ENCODE measurements at regions not wholly inside any gene's neighbourhood (a gene's known extent, or its start where the extent isn't known, plus 50 kb on each side); places are given as distances from the start of the nearest gene placed in this dataset.
A peak's percentile ranks its signal among the peaks of the same experiment; 100 is the strongest.

DNA sequence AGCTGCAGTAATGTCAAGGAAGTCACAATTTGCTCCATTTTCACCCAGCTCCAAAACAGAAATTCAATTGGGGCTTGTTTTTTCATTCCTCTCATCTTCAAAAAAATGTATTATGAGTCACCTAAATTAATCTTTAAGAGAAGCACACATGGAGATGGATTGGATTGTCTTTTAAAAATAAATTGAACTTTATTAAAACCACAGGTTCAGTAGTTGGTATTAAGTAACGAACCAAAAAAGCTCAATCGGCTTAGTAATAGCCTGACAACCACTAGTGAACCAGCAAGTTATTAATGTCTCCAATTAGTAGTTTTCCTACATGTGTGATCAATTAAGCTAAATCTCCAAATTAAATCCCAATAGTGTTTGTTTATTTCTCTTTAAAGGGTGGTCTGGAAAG lies 283.5 kb upstream of the GIMD1 start:
- H2BK120ac ChIP-seq (ENCODE audit: insufficient read depth, low read length, poor library complexity): no peak overlapping the region
- WGBS (ENCODE audit: extremely low coverage, insufficient coverage, insufficient read length): no CpG with 5 or more reads among the region's 2 CpGs

DNA sequence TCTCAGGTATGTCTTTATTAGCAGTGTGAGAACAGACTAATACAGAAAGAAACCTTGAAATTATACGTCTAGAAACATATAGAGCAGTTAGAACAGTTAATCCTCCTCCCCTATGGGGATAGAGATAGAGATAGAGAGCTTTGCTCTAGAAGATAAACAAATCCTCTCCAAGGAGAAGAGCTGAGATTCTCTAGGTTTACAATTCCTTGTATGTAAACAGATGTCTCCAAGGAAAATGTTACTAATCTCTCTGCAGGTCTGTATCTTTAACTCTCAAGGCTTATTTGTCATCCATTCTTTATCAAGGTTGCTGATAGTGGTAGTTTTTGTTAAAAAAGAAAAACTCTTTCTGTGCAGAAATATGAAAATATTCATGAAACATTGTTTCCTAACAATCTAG lies 282.1 kb upstream of the GIMD1 start:
- no peak overlapping the region for H4K91ac ChIP-seq (ENCODE audit: low read depth, low read length)
- H4K8ac ChIP-seq (ENCODE audit: low read depth, low read length): no peak overlapping the region
- H3K9me3 ChIP-seq (ENCODE audit: insufficient read depth, low read depth, low read length): no peaks in the 10 kb centered on the region
- H3K79me2 ChIP-seq (ENCODE audit: control insufficient read depth, insufficient read depth, low read length, poor library complexity): no peaks in the 10 kb centered on the region
- no peak overlapping the region for H3K27ac ChIP-seq (ENCODE audit: low read depth, low read length)
- H2BK12ac ChIP-seq (ENCODE audit: low read length): no peak overlapping the region
- no peak overlapping the region for H2BK5ac ChIP-seq (ENCODE audit: low read depth, low read length, poor library complexity)
- H3K14ac ChIP-seq (ENCODE audit: low read length): no peak overlapping the region
- no peaks in the 10 kb centered on the region for H3K4me1 ChIP-seq (ENCODE audit: control insufficient read depth in 1 of 2, insufficient read depth in 2 of 2, low read length in 2 of 2)
- no peak overlapping the region for H4K12ac ChIP-seq (ENCODE audit: low read depth, low read length)
- no peak overlapping the region for H2AFZ ChIP-seq (ENCODE audit: insufficient read depth, low read length, poor library complexity)
- H3K4me3 ChIP-seq (ENCODE audit: low read depth, low read length): no peak overlapping the region
- H2BK120ac ChIP-seq (ENCODE audit: insufficient read depth, low read length, poor library complexity): no peak overlapping the region
- no peak overlapping the region for H3K4ac ChIP-seq (ENCODE audit: low read depth, low read length)
- no peak overlapping the region for H3K18ac ChIP-seq (ENCODE audit: low read length)
- H3K36me3 ChIP-seq (ENCODE audit: control insufficient read depth in 1 of 2, insufficient read depth in 2 of 2, low read length in 2 of 2): no peaks in the 10 kb centered on the region
- no peaks in the 10 kb centered on the region for H3K79me1 ChIP-seq (ENCODE audit: low read length)
- no CpG with 5 or more reads among the region's 1 CpG for WGBS (ENCODE audit: extremely low coverage, insufficient coverage, insufficient read length)
- no peaks in the 10 kb centered on the region for H3K27me3 ChIP-seq (ENCODE audit: insufficient read depth, low read length)
- H3K4me2 ChIP-seq (ENCODE audit: low read length): no peak overlapping the region
- no peak overlapping the region for H3K9ac ChIP-seq (ENCODE audit: low read length)
- DNase-seq: peak in 1 of 2 donors; percentile 2
- no peak overlapping the region for H3K23ac ChIP-seq (ENCODE audit: low read length)
- H2AK5ac ChIP-seq (ENCODE audit: low read length): no peak overlapping the region

More for the DNA sequence above, 283.5 kb upstream of the GIMD1 start:
- Histone ChIP-seq H2AFZ (ENCODE audit: insufficient read depth, low read length, poor library complexity) (no peak overlapping the region), H3K23ac (ENCODE audit: low read length) (no peak overlapping the region), H4K91ac (ENCODE audit: low read depth, low read length) (no peak overlapping the region), H3K79me2 (ENCODE audit: control insufficient read depth, insufficient read depth, low read length, poor library complexity) (no peaks in the 10 kb centered on the region), H3K79me1 (ENCODE audit: low read length) (no peaks in the 10 kb centered on the region), H2BK5ac (ENCODE audit: low read depth, low read length, poor library complexity) (no peak overlapping the region), H3K27me3 (ENCODE audit: insufficient read depth, low read length) (no peaks in the 10 kb centered on the region), H3K9me3 (ENCODE audit: insufficient read depth, low read depth, low read length) (no peaks in the 10 kb centered on the region), H2BK12ac (ENCODE audit: low read length) (no peak overlapping the region), H3K4me1 (ENCODE audit: control insufficient read depth in 1 of 2, insufficient read depth in 2 of 2, low read length in 2 of 2) (no peaks in the 10 kb centered on the region), H2AK5ac (ENCODE audit: low read length) (no peak overlapping the region), H3K9ac (ENCODE audit: low read length) (no peak overlapping the region), H3K4me2 (ENCODE audit: low read length) (no peak overlapping the region), H3K14ac (ENCODE audit: low read length) (no peak overlapping the region), H4K8ac (ENCODE audit: low read depth, low read length) (no peak overlapping the region), H3K18ac (ENCODE audit: low read length) (no peak overlapping the region), H3K36me3 (ENCODE audit: control insufficient read depth in 1 of 2, insufficient read depth in 2 of 2, low read length in 2 of 2) (no peaks in the 10 kb centered on the region), H4K12ac (ENCODE audit: low read depth, low read length) (no peak overlapping the region), H3K4me3 (ENCODE audit: low read depth, low read length) (no peak overlapping the region), H3K4ac (ENCODE audit: low read depth, low read length) (no peak overlapping the region), H3K27ac (ENCODE audit: low read depth, low read length) (no peak overlapping the region)
- no peak for DNase-seq

- Histone ChIP-seq H3K14ac (ENCODE audit: low read length) (no peak overlapping the region), H4K91ac (ENCODE audit: low read depth, low read length) (no peak overlapping the region), H3K27me3 (ENCODE audit: insufficient read depth, low read length) (no peaks in the 10 kb centered on the region), H3K23ac (ENCODE audit: low read length) (no peak overlapping the region), H3K4me1 (ENCODE audit: control insufficient read depth in 1 of 2, insufficient read depth in 2 of 2, low read length in 2 of 2) (no peaks in the 10 kb centered on the region), H3K79me1 (ENCODE audit: low read length) (no peaks in the 10 kb centered on the region), H3K79me2 (ENCODE audit: control insufficient read depth, insufficient read depth, low read length, poor library complexity) (no peaks in the 10 kb centered on the region), H2AK5ac (ENCODE audit: low read length) (no peak overlapping the region), H3K27ac (ENCODE audit: low read depth, low read length) (no peak overlapping the region), H3K4me2 (ENCODE audit: low read length) (no peak overlapping the region), H3K4me3 (ENCODE audit: low read depth, low read length) (no peak overlapping the region), H3K36me3 (ENCODE audit: control insufficient read depth in 1 of 2, insufficient read depth in 2 of 2, low read length in 2 of 2) (no peaks in the 10 kb centered on the region), H2BK120ac (ENCODE audit: insufficient read depth, low read length, poor library complexity) (no peak overlapping the region), H3K9me3 (ENCODE audit: insufficient read depth, low read depth, low read length) (no peaks in the 10 kb centered on the region), H4K12ac (ENCODE audit: low read depth, low read length) (no peak overlapping the region), H3K18ac (ENCODE audit: low read length) (no peak overlapping the region), H2BK5ac (ENCODE audit: low read depth, low read length, poor library complexity) (no peak overlapping the region), H2BK12ac (ENCODE audit: low read length) (no peak overlapping the region), H3K4ac (ENCODE audit: low read depth, low read length) (no peak overlapping the region), H2AFZ (ENCODE audit: insufficient read depth, low read length, poor library complexity) (no peak overlapping the region), H4K8ac (ENCODE audit: low read depth, low read length) (no peak overlapping the region), H3K9ac (ENCODE audit: low read length) (no peak overlapping the region)
- DNase-seq: no peak
Measured at GRCh38 chr4:106647451-106647850, 278.9 kb upstream of the GIMD1 start.

DNA sequence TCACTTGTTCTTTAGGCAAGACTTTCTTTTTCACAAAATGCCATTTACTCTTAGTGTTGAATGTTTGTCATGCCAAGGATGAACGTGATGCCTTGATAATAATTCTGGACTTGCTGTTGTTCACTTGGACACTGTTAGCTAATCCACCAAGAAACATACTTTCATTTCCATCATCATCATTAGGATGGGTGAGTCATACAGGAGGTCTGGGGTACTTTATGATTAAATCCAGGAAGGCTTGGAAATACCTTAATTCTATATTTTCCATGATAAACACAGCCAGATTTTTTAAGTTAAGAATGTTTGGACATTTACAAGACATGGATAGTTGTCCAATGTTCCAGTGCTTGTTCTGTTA lies 260.7 kb upstream of the GIMD1 start:
- no peak overlapping the region for H3K23ac ChIP-seq (ENCODE audit: low read length)
- H3K79me1 ChIP-seq (ENCODE audit: low read length): no peaks in the 10 kb centered on the region
- no peak overlapping the region for H2AFZ ChIP-seq (ENCODE audit: insufficient read depth, low read length, poor library complexity)
- H4K8ac ChIP-seq (ENCODE audit: low read depth, low read length): no peak overlapping the region
- no peak overlapping the region for H3K27ac ChIP-seq (ENCODE audit: low read depth, low read length)
- H3K9me3 ChIP-seq (ENCODE audit: insufficient read depth, low read depth, low read length): no peaks in the 10 kb centered on the region
- H2BK12ac ChIP-seq (ENCODE audit: low read length): no peak overlapping the region
- no peaks in the 10 kb centered on the region for H3K79me2 ChIP-seq (ENCODE audit: control insufficient read depth, insufficient read depth, low read length, poor library complexity)
- H3K4me1 ChIP-seq (ENCODE audit: control insufficient read depth in 1 of 2, insufficient read depth in 2 of 2, low read length in 2 of 2): no peaks in the 10 kb centered on the region
- no peak overlapping the region for H4K12ac ChIP-seq (ENCODE audit: low read depth, low read length)
- no peak overlapping the region for H3K18ac ChIP-seq (ENCODE audit: low read length)
- no peak overlapping the region for H3K4ac ChIP-seq (ENCODE audit: low read depth, low read length)
- H3K9ac ChIP-seq (ENCODE audit: low read length): no peak overlapping the region
- no CpG with 5 or more reads among the region's 1 CpG for WGBS (ENCODE audit: extremely low coverage, insufficient coverage, insufficient read length)
- DNase-seq: peak in 1 of 2 donors; percentile 13
- H2AK5ac ChIP-seq (ENCODE audit: low read length): no peak overlapping the region
- H4K91ac ChIP-seq (ENCODE audit: low read depth, low read length): no peak overlapping the region
- no peaks in the 10 kb centered on the region for H3K36me3 ChIP-seq (ENCODE audit: control insufficient read depth in 1 of 2, insufficient read depth in 2 of 2, low read length in 2 of 2)
- no peak overlapping the region for H3K14ac ChIP-seq (ENCODE audit: low read length)
- no peak overlapping the region for H3K4me2 ChIP-seq (ENCODE audit: low read length)
- H2BK120ac ChIP-seq (ENCODE audit: insufficient read depth, low read length, poor library complexity): no peak overlapping the region
- H2BK5ac ChIP-seq (ENCODE audit: low read depth, low read length, poor library complexity): no peak overlapping the region
- H3K4me3 ChIP-seq (ENCODE audit: low read depth, low read length): no peak overlapping the region
- H3K27me3 ChIP-seq (ENCODE audit: insufficient read depth, low read length): no peaks in the 10 kb centered on the region

Data from trophoblast cell (in vitro differentiated cells and primary cell).